IPS-15b (cell line): ENCODE measurements at regions not wholly inside any gene's neighbourhood (a gene's known extent, or its start where the extent isn't known, plus 50 kb on each side); places are given as distances from the start of the nearest gene placed in this dataset.

ENCODE experiments used
- H3K27me3 ChIP-seq: one replicate; pipeline ENCODE4 v1.6.1; 2013; ENCODE audit warnings: low read length; ENCODE audit not compliant: control insufficient read depth, insufficient read depth
- H3K36me3 ChIP-seq: one replicate; pipeline ENCODE4 v1.6.1; 2013; ENCODE audit warnings: low read length; ENCODE audit not compliant: control insufficient read depth, insufficient read depth
- H3K4me1 ChIP-seq: one replicate; pipeline ENCODE4 v1.6.1; 2013; ENCODE audit warnings: mild to moderate bottlenecking, low read length; ENCODE audit not compliant: control insufficient read depth, insufficient read depth
- H3K4me3 ChIP-seq: one replicate; pipeline ENCODE4 v1.5.1; 2013; ENCODE audit warnings: low read depth, low read length
- H3K9ac ChIP-seq: one replicate; pipeline ENCODE4 v1.6.1; 2013; ENCODE audit warnings: low read depth, mild to moderate bottlenecking, low read length
- H3K9me3 ChIP-seq: one replicate; pipeline ENCODE4 v1.6.1; 2013; ENCODE audit warnings: mild to moderate bottlenecking, low read length; ENCODE audit not compliant: control insufficient read depth, insufficient read depth

GRCh38 chr6:56775498-56776166, 132.9 kb upstream of the DST start:
- H3K4me1 ChIP-seq, result peaks cover 22% of the 10 kb centered on the region
- no peak overlapping the region for H3K9ac ChIP-seq
- H3K9me3 ChIP-seq, result no peaks in the 10 kb centered on the region
- no peak overlapping the region for H3K4me3 ChIP-seq
- H3K36me3 ChIP-seq, result no peaks in the 10 kb centered on the region
- no peaks in the 10 kb centered on the region for H3K27me3 ChIP-seq

GRCh38 chr6:56772737-56773184, 130.1 kb upstream of the DST start:
- Histone ChIP-seq H3K27me3 (no peaks in the 10 kb centered on the region), H3K9ac (no peak overlapping the region), H3K36me3 (no peaks in the 10 kb centered on the region), H3K9me3 (no peaks in the 10 kb centered on the region), H3K4me3 (no peak overlapping the region), H3K4me1 (peaks cover 25% of the 10 kb centered on the region)

- no peak overlapping the region for H3K9ac ChIP-seq
- H3K4me3 ChIP-seq, result no peak overlapping the region
- peaks cover 25% of the 10 kb centered on the region for H3K4me1 ChIP-seq
- no peaks in the 10 kb centered on the region for H3K27me3 ChIP-seq
- H3K9me3 ChIP-seq, result no peaks in the 10 kb centered on the region
- H3K36me3 ChIP-seq, result no peaks in the 10 kb centered on the region
Observed at GRCh38 chr6:56771929-56772607, 129.4 kb upstream of the DST start.

- Histone ChIP-seq H3K9ac (no peak overlapping the region), H3K4me3 (no peak overlapping the region), H3K27me3 (no peaks in the 10 kb centered on the region), H3K9me3 (no peaks in the 10 kb centered on the region), H3K4me1 (peaks cover 23% of the 10 kb centered on the region), H3K36me3 (no peaks in the 10 kb centered on the region)
Observed at GRCh38 chr6:56771189-56771588, 128.5 kb upstream of the DST start.

GRCh38 chr6:56770011-56770520, 127.4 kb upstream of the DST start:
- Histone ChIP-seq H3K4me3 (no peak overlapping the region), H3K4me1 (peaks cover 12% of the 10 kb centered on the region), H3K27me3 (no peaks in the 10 kb centered on the region), H3K9me3 (no peaks in the 10 kb centered on the region), H3K36me3 (no peaks in the 10 kb centered on the region), H3K9ac (no peak overlapping the region)

GRCh38 chr6:56767892-56768531, 125.3 kb upstream of the DST start:
- Histone ChIP-seq H3K4me1 (peaks cover 14% of the 10 kb centered on the region), H3K36me3 (no peaks in the 10 kb centered on the region), H3K4me3 (no peak overlapping the region), H3K9ac (no peak overlapping the region), H3K9me3 (no peaks in the 10 kb centered on the region), H3K27me3 (no peaks in the 10 kb centered on the region)

GRCh38 chr6:56767435-56767834, 124.7 kb upstream of the DST start:
- no peaks in the 10 kb centered on the region for H3K9me3 ChIP-seq
- H3K4me3 ChIP-seq, result no peak overlapping the region
- no peaks in the 10 kb centered on the region for H3K27me3 ChIP-seq
- H3K4me1 ChIP-seq, result peaks cover 8% of the 10 kb centered on the region
- no peaks in the 10 kb centered on the region for H3K36me3 ChIP-seq
- H3K9ac ChIP-seq, result no peak overlapping the region

- Histone ChIP-seq H3K27me3 (no peaks in the 10 kb centered on the region), H3K9ac (no peak overlapping the region), H3K9me3 (no peaks in the 10 kb centered on the region), H3K4me1 (peaks cover 6% of the 10 kb centered on the region), H3K4me3 (no peak overlapping the region), H3K36me3 (no peaks in the 10 kb centered on the region)
Observed at GRCh38 chr6:56766806-56767178, 124.1 kb upstream of the DST start.

- Histone ChIP-seq H3K9ac (no peak overlapping the region), H3K27me3 (no peaks in the 10 kb centered on the region), H3K9me3 (no peaks in the 10 kb centered on the region), H3K4me3 (no peak overlapping the region), H3K4me1 (peaks cover 6% of the 10 kb centered on the region), H3K36me3 (no peaks in the 10 kb centered on the region)
Observed at GRCh38 chr6:56766139-56766805, 123.6 kb upstream of the DST start.

- Histone ChIP-seq H3K9ac (no peak overlapping the region), H3K27me3 (no peaks in the 10 kb centered on the region), H3K4me3 (no peak overlapping the region), H3K36me3 (no peaks in the 10 kb centered on the region), H3K9me3 (no peaks in the 10 kb centered on the region), H3K4me1 (peaks cover 6% of the 10 kb centered on the region)
Observed at GRCh38 chr6:56765494-56765893, 122.8 kb upstream of the DST start.

GRCh38 chr6:56764081-56764566, 121.4 kb upstream of the DST start:
- no peak overlapping the region for H3K4me3 ChIP-seq

More at GRCh38 chr6:56764081-56764566, 121.4 kb upstream of the DST start:
- Histone ChIP-seq H3K36me3 (no peaks in the 10 kb centered on the region), H3K9me3 (no peaks in the 10 kb centered on the region), H3K9ac (no peak overlapping the region), H3K4me1 (peaks cover 7% of the 10 kb centered on the region), H3K27me3 (no peaks in the 10 kb centered on the region)
